ENCODE measurements at regions not wholly inside any gene's neighbourhood (a gene's known extent, or its start where the extent isn't known, plus 50 kb on each side); places are given as distances from the start of the nearest gene placed in this dataset.

DNA sequence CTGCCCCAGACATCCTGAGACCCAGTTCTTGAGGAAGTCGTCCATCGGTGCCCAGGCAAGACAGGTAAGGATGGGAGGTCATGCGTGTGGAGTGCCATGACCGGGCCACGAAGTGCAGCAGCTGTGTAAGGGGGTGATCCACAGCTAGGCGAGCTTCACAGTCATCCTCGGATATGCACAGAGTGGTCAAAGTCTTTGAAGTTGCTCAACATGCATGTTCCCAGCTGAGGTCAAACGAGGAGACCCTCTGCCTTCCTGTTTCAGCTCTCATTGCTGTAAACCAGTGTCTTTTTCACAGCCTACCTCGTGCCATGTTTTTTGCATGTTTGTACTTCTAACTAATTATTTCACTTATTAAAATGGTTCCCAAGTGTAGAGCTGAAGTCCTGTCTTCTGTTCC, 109.9 kb upstream of the TBL1X start:
- Histone ChIP-seq H3K27me3 (no peaks in the 10 kb centered on the region), H3K36me3 (replicated peaks in 1 of 2) (no peaks in the 10 kb centered on the region), H3K4me1 (replicated peaks in 1 of 2) (no peaks in the 10 kb centered on the region), H3K9me3 (replicated peaks in 1 of 3) (no peaks in the 10 kb centered on the region), H3K4me3 (no peak overlapping the region), H3K27ac (no peak overlapping the region)
- intact Hi-C loops (cut with DNase I) = no loop called here
- TF ChIP-seq POLR2A (IDR thresholded peaks at IDR 0.05) = no peak
- TF ChIP-seq, protein P1, sequence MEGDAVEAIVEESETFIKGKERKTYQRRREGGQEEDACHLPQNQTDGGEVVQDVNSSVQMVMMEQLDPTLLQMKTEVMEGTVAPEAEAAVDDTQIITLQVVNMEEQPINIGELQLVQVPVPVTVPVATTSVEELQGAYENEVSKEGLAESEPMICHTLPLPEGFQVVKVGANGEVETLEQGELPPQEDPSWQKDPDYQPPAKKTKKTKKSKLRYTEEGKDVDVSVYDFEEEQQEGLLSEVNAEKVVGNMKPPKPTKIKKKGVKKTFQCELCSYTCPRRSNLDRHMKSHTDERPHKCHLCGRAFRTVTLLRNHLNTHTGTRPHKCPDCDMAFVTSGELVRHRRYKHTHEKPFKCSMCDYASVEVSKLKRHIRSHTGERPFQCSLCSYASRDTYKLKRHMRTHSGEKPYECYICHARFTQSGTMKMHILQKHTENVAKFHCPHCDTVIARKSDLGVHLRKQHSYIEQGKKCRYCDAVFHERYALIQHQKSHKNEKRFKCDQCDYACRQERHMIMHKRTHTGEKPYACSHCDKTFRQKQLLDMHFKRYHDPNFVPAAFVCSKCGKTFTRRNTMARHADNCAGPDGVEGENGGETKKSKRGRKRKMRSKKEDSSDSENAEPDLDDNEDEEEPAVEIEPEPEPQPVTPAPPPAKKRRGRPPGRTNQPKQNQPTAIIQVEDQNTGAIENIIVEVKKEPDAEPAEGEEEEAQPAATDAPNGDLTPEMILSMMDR (IDR thresholded peaks at IDR 0.05) = no peak
- no peak for DNase-seq
- WGBS, 4 donors = 76 to 85% (median 82%) methylated on average over 5 to 9 of the region's 9 CpGs

DNA sequence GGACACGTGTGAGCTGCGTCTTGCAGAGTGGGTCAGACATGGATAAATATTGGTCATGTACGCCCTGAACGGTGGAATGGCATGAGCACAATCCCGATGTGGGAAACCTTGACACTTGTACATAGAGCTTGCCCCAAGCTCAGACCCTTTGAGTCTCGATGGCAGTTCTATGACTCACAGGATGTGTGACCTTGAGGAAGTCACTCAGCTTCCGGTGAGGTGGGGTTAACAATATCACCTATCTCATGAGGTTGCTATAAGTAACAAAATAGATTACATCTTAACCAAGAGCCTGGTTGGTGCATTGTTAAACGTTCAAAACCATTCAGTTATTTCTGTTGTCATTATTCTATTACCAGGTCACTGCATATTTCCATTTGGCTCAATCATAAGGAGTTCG, 109.1 kb upstream of the TBL1X start:
- Histone ChIP-seq H3K4me1 (replicated peaks in 1 of 2) (no peaks in the 10 kb centered on the region), H3K27me3 (no peaks in the 10 kb centered on the region), H3K4me3 (no peak overlapping the region), H3K9me3 (replicated peaks in 1 of 3) (no peaks in the 10 kb centered on the region), H3K27ac (no peak overlapping the region), H3K36me3 (replicated peaks in 1 of 2) (no peaks in the 10 kb centered on the region)
- TF ChIP-seq, protein P1 (IDR thresholded peaks at IDR 0.05) = no peak
- no peak for TF ChIP-seq POLR2A (IDR thresholded peaks at IDR 0.05)
- 51 to 81% (median 63%) methylated on average over 8 to 9 of the region's 9 CpGs for WGBS, 4 donors
- no peak for DNase-seq
- intact Hi-C loops (cut with DNase I) = no loop called here

DNA sequence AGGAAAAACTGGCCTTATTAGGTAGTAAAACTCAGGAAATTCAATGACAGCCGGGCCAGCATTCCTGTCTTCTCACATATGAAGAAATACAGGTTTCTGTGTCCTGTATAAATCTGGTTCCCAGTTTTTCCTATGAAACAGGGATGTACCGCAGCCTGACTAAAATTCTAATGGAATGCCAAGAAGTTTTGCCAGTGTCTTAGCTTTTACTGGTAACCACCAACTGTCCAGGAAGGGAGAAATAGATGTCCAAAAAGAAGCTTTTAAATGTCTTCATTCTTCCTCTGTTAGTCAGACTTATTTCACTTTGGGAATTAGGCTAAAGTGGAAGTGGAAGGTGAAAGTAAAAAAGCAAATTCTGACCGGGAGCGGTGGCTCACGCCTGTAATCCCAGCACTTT, 108.0 kb upstream of the TBL1X start:
- TF ChIP-seq POLR2A (IDR thresholded peaks at IDR 0.05) = no peak
- TF ChIP-seq, protein P1 (IDR thresholded peaks at IDR 0.05) = no peak
- intact Hi-C loops (cut with DNase I) = no loop called here
- Histone ChIP-seq H3K9me3 (replicated peaks in 1 of 3) (no peaks in the 10 kb centered on the region), H3K36me3 (replicated peaks in 1 of 2) (no peaks in the 10 kb centered on the region), H3K27me3 (no peaks in the 10 kb centered on the region), H3K4me3 (no peak overlapping the region), H3K4me1 (replicated peaks in 1 of 2) (no peaks in the 10 kb centered on the region), H3K27ac (no peak overlapping the region)
- 79 to 93% (median 85%) methylated on average over 4 to 5 of the region's 5 CpGs for WGBS, 4 donors
- no peak for DNase-seq

DNA sequence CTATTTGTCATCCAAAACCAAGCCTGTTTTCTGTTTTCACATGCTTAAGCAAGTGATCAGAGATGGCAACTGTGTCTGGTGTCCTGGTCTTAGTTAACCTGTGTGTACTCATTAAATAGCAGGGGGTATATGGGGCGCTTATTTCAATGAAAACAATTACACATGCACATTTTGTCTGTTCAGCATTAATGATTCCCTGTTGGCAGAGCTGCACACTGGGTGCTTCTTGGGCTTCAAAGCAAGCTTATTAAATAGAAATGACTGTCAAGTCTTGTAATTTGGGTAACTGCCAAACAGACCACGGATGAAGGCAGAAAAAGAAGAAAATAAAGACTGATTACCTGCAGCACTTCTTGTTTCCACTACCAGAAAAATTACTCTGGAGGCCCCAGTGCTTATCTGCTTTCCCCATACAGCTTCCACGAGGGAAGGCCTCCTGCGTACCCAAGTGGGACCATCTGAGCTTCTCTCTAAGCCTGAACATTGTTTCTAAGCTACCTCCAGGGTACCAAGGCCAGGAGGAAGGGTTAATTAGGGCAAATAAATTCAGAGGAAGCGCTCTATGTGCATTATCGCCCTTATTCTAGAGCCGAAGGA, 107.2 kb upstream of the TBL1X start:
- Histone ChIP-seq H3K36me3 (replicated peaks in 1 of 2) (no peaks in the 10 kb centered on the region), H3K9me3 (replicated peaks in 1 of 3) (no peaks in the 10 kb centered on the region), H3K27ac (no peak overlapping the region), H3K27me3 (no peaks in the 10 kb centered on the region), H3K4me1 (replicated peaks in 1 of 2) (no peaks in the 10 kb centered on the region), H3K4me3 (no peak overlapping the region)
- no peak for DNase-seq
- intact Hi-C loops (cut with DNase I) = no loop called here
- no peak for TF ChIP-seq POLR2A (IDR thresholded peaks at IDR 0.05)
- TF ChIP-seq, protein P1 (IDR thresholded peaks at IDR 0.05) = no peak
- 78 to 89% (median 80%) methylated on average over 7 of the region's 7 CpGs for WGBS, 4 donors

Data from adrenal gland (tissue), 9 donors.